SK-N-SH treated with all-trans-retinoic acid at 6 μM for 48 hours (cell line): ENCODE measurements at regions not wholly inside any gene's neighbourhood (a gene's known extent, or its start where the extent isn't known, plus 50 kb on each side); places are given as distances from the start of the nearest gene placed in this dataset.

Source experiments
- ATAC-seq: fragments of 200-7000 bp; cut with Tn5 transposase; 3 replicates; pipeline ENCODE4 v1.9.1; 2020; ENCODE audit warnings: mild to moderate bottlenecking, moderate library complexity
- ARNTL ChIP-seq: fragments of 450-650 bp; formaldehyde crosslinking; IDR thresholded peaks from 2 replicates; pipeline ENCODE4 v1.5.0; 2020; ENCODE audit warnings: low read depth, mild to moderate bottlenecking, moderate library complexity, borderline replicate concordance
- BACH2 ChIP-seq: fragments of 250-450 bp; sonication (Bioruptor Pico); IDR thresholded peaks from 2 replicates; pipeline ENCODE4 v1.9.0; 2021; ENCODE audit warnings: mild to moderate bottlenecking, borderline replicate concordance
- CSDC2 ChIP-seq: fragments of 250-450 bp; sonication (Bioruptor Pico); IDR thresholded peaks from 2 replicates; pipeline ENCODE4 v1.5.0; 2020; ENCODE audit warnings: mild to moderate bottlenecking, moderate library complexity
- ESRRG ChIP-seq: fragments of 250-450 bp; sonication (Bioruptor Pico); IDR thresholded peaks from 2 replicates; pipeline ENCODE4 v1.6.1; 2021; ENCODE audit warnings: mild to moderate bottlenecking
- GLIS3 ChIP-seq: fragments of 250-450 bp; sonication (Bioruptor Pico); IDR thresholded peaks from 2 replicates; pipeline ENCODE4 v1.5.0; 2020; ENCODE audit warnings: mild to moderate bottlenecking, moderate library complexity
- ISL1 ChIP-seq: fragments of 250-450 bp; sonication (Bioruptor Pico); IDR thresholded peaks from 2 replicates; pipeline ENCODE4 v2.1.2; 2022; ENCODE audit warnings: mild to moderate bottlenecking, moderate library complexity
- OSR1 ChIP-seq: fragments of 250-450 bp; sonication (Bioruptor Pico); IDR thresholded peaks from 2 replicates; pipeline ENCODE4 v1.8.0; 2022; ENCODE audit warnings: moderate library complexity, mild to moderate bottlenecking, inconsistent platforms
- PPARA ChIP-seq: fragments of 250-450 bp; sonication (Bioruptor Pico); IDR thresholded peaks from 2 replicates; pipeline ENCODE4 v1.5.0; 2020; ENCODE audit warnings: mild to moderate bottlenecking, borderline replicate concordance
- RARB ChIP-seq: fragments of 250-450 bp; sonication (Bioruptor Pico); IDR thresholded peaks from 2 replicates; pipeline ENCODE4 v1.8.0; 2021; ENCODE audit warnings: mild to moderate bottlenecking, moderate library complexity
- SNAI2 ChIP-seq: fragments of 250-450 bp; sonication (Bioruptor Pico); IDR thresholded peaks from 2 replicates; pipeline ENCODE4 v1.5.0; 2020; ENCODE audit warnings: mild to moderate bottlenecking, moderate library complexity
- TCF4 ChIP-seq: fragments of 250-450 bp; sonication (Bioruptor Pico); IDR thresholded peaks from 2 replicates; pipeline ENCODE4 v1.8.0; 2021; ENCODE audit warnings: mild to moderate bottlenecking, moderate library complexity, borderline replicate concordance
- TOX ChIP-seq: fragments of 250-450 bp; sonication (Bioruptor Pico); IDR thresholded peaks from 2 replicates; pipeline ENCODE4 v1.8.0; 2021; ENCODE audit warnings: mild to moderate bottlenecking, moderate library complexity, borderline replicate concordance
- ZC3H10 ChIP-seq: fragments of 250-450 bp; sonication (Bioruptor Pico); IDR thresholded peaks from 2 replicates; pipeline ENCODE4 v1.5.1; 2021; ENCODE audit warnings: mild to moderate bottlenecking, moderate library complexity
- ZFP3 ChIP-seq: fragments of 250-450 bp; sonication (Bioruptor Pico); IDR thresholded peaks from 2 replicates; pipeline ENCODE4 v1.5.0; 2020; ENCODE audit warnings: mild to moderate bottlenecking, moderate library complexity
- ZFP30 ChIP-seq: fragments of 450-650 bp; formaldehyde crosslinking; IDR thresholded peaks from 2 replicates; pipeline ENCODE4 v1.5.0; 2022; ENCODE audit warnings: mild to moderate bottlenecking, moderate library complexity
- ZNF565 ChIP-seq: fragments of 450-650 bp; formaldehyde crosslinking; conservative IDR thresholded peaks from 2 replicates; pipeline ENCODE4 v1.5.0; 2020; ENCODE audit warnings: low read depth, mild to moderate bottlenecking, moderate library complexity
- ZNF70 ChIP-seq: fragments of 450-650 bp; formaldehyde crosslinking; IDR thresholded peaks from 2 replicates; pipeline ENCODE4 v1.5.0; 2020; ENCODE audit warnings: mild to moderate bottlenecking, moderate library complexity
- ZNF8 ChIP-seq: fragments of 450-650 bp; formaldehyde crosslinking; IDR thresholded peaks from 2 replicates; pipeline ENCODE4 v1.5.0; 2020; ENCODE audit warnings: mild to moderate bottlenecking, moderate library complexity
- TF ChIP-seq, protein P1 (sequence below): fragments of 250-450 bp; sonication (Bioruptor Pico); IDR thresholded peaks from 2 replicates; pipeline ENCODE4 v1.8.0; 2020; ENCODE audit warnings: mild to moderate bottlenecking, moderate library complexity, borderline replicate concordance
- TF ChIP-seq, protein P2 (sequence below): fragments of 250-450 bp; sonication (Bioruptor Pico); IDR thresholded peaks from 2 replicates; pipeline ENCODE4 v1.5.0; 2020; ENCODE audit warnings: mild to moderate bottlenecking, moderate library complexity
- TF ChIP-seq, protein P3 (sequence below): fragments of 250-450 bp; sonication (Bioruptor Pico); IDR thresholded peaks from 2 replicates; pipeline ENCODE4 v1.5.1; 2020; ENCODE audit warnings: low read depth, mild to moderate bottlenecking, moderate library complexity

DNA sequence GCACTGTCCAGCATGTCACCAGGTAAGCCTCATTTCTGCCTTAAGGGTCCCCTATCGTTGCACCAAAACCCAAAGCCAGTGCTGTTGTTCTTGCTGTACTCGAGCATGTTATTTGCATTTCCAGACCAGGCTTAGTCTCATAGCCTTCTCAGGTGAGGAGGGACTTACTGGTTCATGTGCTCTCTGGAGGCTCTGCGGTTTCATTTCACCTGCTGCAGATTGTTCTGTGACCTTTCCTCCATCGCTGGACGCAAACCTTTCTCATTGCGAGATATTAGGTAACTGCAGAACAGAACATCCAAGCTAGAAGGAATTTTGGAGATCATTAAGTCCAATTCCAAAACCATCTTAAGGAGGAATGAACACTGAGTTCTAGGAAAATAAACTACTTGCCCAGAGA, 187.3 kb upstream of the BCL6 start:
- TF ChIP-seq TCF4 (CRISPR knock-in tag) (no peak), TOX (no peak), SNAI2 (no peak), GLIS3 (CRISPR knock-in tag) (no peak), ESRRG (CRISPR knock-in tag) (no peak), ZFP30 (CRISPR knock-in tag) (no peak), CSDC2 (CRISPR knock-in tag) (no peak)
- TF ChIP-seq, all 23 proteins: peak for 0
- no peak for ATAC-seq

DNA sequence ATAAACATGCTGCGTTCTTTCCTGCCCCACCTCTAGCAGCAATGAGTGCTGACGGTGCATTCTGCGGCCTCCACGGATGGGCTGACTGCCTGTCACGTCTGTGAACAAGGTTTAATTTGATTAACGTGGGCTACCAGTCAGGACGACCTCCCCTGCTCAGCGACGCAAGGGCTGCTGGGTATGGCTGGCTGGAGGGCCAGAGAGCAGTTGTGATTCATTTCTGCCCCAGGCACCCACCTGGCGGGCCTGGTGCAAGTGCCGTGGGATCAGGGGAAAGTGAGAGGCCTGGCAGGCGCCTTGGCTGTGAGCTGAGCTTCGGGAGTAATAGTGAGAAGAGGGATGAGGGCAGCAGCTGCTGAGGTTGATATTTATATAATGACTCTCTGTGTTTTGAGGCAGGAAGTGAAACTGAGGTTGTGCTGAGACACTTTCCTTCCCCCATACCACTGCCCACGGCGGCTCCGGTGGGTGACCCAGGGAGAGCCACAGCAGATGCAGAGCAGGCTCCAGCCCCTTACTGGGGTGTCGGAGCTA, 190.4 kb upstream of the BCL6 start:
- no peak for TF ChIP-seq ZFP30 (CRISPR knock-in tag)
- TF ChIP-seq SNAI2, result no peak
- no peak for ATAC-seq

DNA sequence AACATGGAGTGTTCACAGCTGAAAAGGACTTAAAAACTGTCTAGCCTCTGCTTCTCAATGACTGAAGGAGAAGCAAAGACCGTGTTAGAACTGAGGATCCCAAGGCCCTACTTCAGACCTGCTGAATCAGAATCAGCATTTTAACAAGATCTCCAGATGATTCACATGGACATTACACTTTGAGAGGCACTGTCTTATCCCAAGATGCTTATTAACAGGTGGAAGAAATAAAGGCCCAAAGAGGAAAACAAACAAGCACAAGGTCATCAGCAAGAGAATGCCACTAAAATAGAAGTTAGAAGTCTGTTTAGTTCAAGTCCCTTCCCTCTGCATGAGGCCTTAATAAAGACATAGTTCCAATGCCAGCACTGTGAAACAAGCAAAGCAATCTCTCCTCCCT, 191.4 kb upstream of the BCL6 start:
- ATAC-seq, result no peak
- no peak for TF ChIP-seq GLIS3 (CRISPR knock-in tag)
- no peak for TF ChIP-seq ESRRG (CRISPR knock-in tag)
- no peak for TF ChIP-seq SNAI2
- no peak for TF ChIP-seq RARB (CRISPR knock-in tag)
- TF ChIP-seq ARNTL (CRISPR knock-in tag), result no peak
- TF ChIP-seq TCF4 (CRISPR knock-in tag), result no peak
- TF ChIP-seq BACH2, result no peak
- TF ChIP-seq OSR1 (CRISPR knock-in tag), result no peak
- no peak for TF ChIP-seq ZFP30 (CRISPR knock-in tag)
- TF ChIP-seq, protein P1, sequence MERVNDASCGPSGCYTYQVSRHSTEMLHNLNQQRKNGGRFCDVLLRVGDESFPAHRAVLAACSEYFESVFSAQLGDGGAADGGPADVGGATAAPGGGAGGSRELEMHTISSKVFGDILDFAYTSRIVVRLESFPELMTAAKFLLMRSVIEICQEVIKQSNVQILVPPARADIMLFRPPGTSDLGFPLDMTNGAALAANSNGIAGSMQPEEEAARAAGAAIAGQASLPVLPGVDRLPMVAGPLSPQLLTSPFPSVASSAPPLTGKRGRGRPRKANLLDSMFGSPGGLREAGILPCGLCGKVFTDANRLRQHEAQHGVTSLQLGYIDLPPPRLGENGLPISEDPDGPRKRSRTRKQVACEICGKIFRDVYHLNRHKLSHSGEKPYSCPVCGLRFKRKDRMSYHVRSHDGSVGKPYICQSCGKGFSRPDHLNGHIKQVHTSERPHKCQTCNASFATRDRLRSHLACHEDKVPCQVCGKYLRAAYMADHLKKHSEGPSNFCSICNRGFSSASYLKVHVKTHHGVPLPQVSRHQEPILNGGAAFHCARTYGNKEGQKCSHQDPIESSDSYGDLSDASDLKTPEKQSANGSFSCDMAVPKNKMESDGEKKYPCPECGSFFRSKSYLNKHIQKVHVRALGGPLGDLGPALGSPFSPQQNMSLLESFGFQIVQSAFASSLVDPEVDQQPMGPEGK (CRISPR knock-in tag), result no peak
- no peak for TF ChIP-seq ZNF8 (CRISPR knock-in tag)
- TF ChIP-seq PPARA, result no peak
- TF ChIP-seq ZNF70 (CRISPR knock-in tag), result no peak
- TF ChIP-seq CSDC2 (CRISPR knock-in tag), result no peak
- TF ChIP-seq, protein P2, sequence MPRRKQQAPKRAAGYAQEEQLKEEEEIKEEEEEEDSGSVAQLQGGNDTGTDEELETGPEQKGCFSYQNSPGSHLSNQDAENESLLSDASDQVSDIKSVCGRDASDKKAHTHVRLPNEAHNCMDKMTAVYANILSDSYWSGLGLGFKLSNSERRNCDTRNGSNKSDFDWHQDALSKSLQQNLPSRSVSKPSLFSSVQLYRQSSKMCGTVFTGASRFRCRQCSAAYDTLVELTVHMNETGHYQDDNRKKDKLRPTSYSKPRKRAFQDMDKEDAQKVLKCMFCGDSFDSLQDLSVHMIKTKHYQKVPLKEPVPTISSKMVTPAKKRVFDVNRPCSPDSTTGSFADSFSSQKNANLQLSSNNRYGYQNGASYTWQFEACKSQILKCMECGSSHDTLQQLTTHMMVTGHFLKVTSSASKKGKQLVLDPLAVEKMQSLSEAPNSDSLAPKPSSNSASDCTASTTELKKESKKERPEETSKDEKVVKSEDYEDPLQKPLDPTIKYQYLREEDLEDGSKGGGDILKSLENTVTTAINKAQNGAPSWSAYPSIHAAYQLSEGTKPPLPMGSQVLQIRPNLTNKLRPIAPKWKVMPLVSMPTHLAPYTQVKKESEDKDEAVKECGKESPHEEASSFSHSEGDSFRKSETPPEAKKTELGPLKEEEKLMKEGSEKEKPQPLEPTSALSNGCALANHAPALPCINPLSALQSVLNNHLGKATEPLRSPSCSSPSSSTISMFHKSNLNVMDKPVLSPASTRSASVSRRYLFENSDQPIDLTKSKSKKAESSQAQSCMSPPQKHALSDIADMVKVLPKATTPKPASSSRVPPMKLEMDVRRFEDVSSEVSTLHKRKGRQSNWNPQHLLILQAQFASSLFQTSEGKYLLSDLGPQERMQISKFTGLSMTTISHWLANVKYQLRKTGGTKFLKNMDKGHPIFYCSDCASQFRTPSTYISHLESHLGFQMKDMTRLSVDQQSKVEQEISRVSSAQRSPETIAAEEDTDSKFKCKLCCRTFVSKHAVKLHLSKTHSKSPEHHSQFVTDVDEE (CRISPR knock-in tag), result no peak

DNA sequence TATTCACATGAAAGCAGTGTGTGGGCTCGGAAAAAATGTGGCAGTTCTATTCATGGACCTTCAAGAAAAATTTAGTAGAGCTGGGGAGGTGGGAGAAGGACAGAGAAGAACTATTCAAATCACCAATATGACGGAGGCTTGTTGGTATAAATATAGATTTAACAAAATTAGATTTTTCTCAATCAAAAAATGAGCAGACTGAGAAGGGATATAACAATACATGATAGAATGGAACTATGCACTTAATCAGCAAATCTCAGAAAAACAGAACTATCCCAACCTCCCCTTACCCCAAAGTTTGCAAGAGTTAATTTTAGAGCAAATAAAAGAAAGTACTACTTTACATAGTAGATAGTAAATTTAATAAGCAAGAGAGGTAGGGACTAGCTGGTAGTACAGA, 194.6 kb upstream of the BCL6 start:
- ATAC-seq, result no peak
- TF ChIP-seq, protein P2 (CRISPR knock-in tag), result no peak
- no peak for TF ChIP-seq ZFP3 (CRISPR knock-in tag)

DNA sequence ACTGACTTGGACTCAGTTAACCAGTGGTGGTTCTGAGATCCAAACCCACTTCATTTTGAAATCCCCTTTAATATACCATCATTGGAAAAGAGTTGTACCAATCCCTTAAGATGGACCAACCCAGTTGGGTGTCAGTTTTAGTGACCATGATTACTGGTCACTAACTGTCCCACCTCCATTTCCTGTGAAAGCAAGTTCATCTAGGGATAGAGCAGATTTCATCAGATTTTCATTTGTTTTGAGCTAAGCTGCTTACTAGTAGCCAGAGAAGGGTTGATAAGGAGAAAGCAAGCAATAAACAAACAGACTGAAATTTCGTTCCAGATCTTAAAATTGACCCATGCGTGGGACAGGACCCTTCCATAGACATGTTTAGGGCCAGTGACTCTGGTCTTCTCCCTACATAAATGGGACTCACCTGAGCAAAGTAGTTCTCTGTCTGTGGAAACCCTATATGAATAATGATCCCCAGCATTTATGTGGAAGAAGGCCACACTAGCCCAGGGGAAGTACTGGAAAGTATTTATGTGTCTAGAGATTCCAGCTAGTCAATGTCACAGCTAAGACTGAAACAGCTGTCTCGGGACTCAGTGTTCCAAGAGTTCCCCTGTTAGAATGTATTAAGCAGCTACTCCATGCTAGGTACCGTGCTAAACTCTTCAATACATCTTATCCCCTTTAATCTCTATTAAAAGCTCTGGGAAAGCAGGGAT, 196.0 kb upstream of the BCL6 start:
- TF ChIP-seq RARB (CRISPR knock-in tag) (no peak), SNAI2 (no peak), OSR1 (CRISPR knock-in tag) (no peak), CSDC2 (CRISPR knock-in tag) (no peak), ZFP3 (CRISPR knock-in tag) (no peak), ARNTL (CRISPR knock-in tag) (no peak), TCF4 (CRISPR knock-in tag) (no peak), GLIS3 (CRISPR knock-in tag) (no peak), ZC3H10 (CRISPR knock-in tag) (no peak), ZNF565 (CRISPR knock-in tag) (no peak), ZFP30 (CRISPR knock-in tag) (no peak), TOX (no peak), ISL1 (CRISPR knock-in tag) (no peak), ZNF8 (CRISPR knock-in tag) (no peak)
- TF ChIP-seq, protein P3, sequence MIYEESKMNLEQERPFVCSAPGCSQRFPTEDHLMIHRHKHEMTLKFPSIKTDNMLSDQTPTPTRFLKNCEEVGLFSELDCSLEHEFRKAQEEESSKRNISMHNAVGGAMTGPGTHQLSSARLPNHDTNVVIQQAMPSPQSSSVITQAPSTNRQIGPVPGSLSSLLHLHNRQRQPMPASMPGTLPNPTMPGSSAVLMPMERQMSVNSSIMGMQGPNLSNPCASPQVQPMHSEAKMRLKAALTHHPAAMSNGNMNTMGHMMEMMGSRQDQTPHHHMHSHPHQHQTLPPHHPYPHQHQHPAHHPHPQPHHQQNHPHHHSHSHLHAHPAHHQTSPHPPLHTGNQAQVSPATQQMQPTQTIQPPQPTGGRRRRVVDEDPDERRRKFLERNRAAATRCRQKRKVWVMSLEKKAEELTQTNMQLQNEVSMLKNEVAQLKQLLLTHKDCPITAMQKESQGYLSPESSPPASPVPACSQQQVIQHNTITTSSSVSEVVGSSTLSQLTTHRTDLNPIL (CRISPR knock-in tag), result no peak
- TF ChIP-seq, protein P1 (CRISPR knock-in tag), result no peak
- no peak for ATAC-seq
